ENCODE measurements at regions not wholly inside any gene's neighbourhood (a gene's known extent, or its start where the extent isn't known, plus 50 kb on each side); places are given as distances from the start of the nearest gene placed in this dataset.
"Not testable (repeated sequence)": the region's sequence is repeated elsewhere in the genome, so short reads cannot be mapped to it uniquely, and the experiment has no call there.

DNA sequence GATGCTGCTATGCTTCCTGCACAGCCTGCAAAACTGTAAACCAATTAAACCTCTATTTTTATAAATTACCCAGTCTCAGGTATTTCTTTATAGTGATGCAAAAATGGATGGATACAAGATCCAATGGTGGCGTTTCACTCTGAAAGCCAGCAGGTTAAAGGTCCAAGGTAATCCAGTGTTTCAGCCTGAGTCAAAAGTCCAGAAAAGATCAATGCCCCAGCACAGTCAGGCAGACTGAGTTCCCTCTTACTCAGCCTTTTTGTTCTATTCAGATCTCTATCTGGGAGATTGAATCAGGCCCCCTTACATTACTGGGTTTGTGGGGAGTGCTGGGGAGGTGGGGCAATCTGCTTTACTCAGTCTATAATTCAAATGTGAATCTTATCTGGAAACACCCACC is 464.5 kb downstream of the GXYLT1 start:
- no peaks in the 10 kb centered on the region for H3K4me1 Mint-ChIP-seq
- H3K27ac Mint-ChIP-seq: no peak overlapping the region

DNA sequence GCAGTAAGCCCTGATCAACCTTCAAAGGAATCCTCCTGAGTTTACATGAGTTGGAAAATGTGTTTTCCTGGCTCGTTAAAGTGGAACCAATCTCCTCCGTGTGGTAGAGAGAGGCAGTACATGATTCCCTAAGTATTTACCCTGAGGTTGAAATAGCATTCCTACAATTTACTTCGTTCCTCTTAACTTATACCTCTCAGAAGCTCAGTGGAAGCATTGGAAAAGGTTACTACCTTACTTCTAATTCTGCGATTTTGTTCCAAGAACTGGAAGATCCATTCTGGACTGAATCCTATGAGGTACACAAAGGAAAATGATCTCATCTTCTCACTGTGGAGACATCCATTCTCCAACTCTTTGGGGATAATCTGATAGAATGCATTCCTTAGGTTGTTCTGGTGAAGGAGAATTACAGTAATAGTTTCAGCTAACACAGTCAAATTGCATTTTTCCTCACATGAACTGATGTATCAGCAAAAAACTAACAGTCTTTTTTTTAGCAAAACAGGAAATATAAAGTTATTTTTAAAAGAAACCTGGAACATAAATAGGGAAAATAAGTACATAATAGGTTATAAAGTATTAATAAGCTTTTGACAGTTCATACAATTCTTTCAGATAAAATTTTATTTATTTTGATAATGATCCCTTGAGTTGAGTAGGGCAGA is 475.6 kb downstream of the PDZRN4 start:
- no peak overlapping the region for H3K4me3 Mint-ChIP-seq
- no peaks in the 10 kb centered on the region for H3K4me1 Mint-ChIP-seq
- peaks cover 9% of the 10 kb centered on the region for H3K9me3 Mint-ChIP-seq
- H3K36me3 Mint-ChIP-seq: no peaks in the 10 kb centered on the region
- H3K27ac Mint-ChIP-seq: no peak overlapping the region
- no peaks in the 10 kb centered on the region for H3K27me3 Mint-ChIP-seq

More for the DNA sequence above, 464.5 kb downstream of the GXYLT1 start:
- peaks cover 2% of the 10 kb centered on the region for H3K27me3 Mint-ChIP-seq
- no peak overlapping the region for H3K4me3 Mint-ChIP-seq
- no peaks in the 10 kb centered on the region for H3K36me3 Mint-ChIP-seq
- H3K9me3 Mint-ChIP-seq: no peaks in the 10 kb centered on the region

DNA sequence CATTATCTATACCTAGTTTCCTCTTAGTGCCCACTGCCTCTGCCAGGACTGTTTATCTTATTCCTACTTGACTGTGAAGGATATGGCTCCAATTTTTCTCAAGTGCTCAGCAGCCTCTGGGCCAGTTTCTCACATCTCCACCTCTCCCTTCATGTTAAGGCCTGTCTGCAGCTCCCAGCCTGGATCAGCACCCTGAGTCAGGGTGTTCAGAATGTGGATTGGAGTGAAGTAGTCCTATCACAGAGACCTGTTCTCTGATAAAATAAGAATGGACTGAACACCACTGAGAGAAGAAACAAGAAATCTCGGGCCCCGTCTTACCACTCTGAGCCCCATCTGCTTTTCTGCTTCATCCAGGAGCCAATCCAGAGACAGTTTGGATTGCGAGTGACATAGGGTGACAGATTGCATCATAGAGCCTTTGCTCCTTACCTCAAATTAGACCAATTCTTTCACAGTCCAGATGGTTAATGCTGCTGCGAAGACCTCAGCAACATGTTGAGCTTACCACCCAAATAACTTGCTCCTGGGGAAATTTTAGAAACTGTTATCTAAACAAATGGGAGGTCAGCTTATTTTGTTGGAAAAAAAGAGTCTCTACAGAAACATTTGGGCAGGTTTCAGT is 473.1 kb downstream of the PDZRN4 start:
- H3K4me1 Mint-ChIP-seq: no peaks in the 10 kb centered on the region
- no peak overlapping the region for H3K27ac Mint-ChIP-seq
- H3K4me3 Mint-ChIP-seq: no peak overlapping the region
- H3K9me3 Mint-ChIP-seq: peaks cover 9% of the 10 kb centered on the region
- H3K36me3 Mint-ChIP-seq: no peaks in the 10 kb centered on the region
- H3K27me3 Mint-ChIP-seq: peaks cover 1% of the 10 kb centered on the region

DNA sequence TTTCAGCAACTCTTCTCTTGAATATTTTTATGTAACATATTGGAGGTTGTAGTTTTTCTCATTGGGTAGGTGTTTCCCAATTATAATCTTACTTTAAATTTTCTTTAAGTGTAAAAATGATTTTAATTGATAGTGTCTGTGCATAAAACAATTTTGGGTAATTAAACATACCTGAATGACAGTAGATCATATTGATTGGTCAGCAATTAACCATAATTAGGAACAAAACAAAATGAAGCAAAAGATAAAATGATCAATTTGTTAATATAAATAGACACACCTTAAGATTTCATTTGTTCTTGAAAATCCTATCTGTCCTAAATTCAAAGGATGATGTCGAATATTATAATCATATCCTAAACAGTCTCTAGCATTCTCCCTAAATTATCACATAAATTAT is 468.3 kb downstream of the PDZRN4 start:
- Mint-ChIP-seq H3K9me3 (peaks cover 9% of the 10 kb centered on the region), H3K36me3 (no peaks in the 10 kb centered on the region), H3K27me3 (peaks cover 1% of the 10 kb centered on the region), H3K27ac (no peak overlapping the region), H3K4me1 (no peaks in the 10 kb centered on the region), H3K4me3 (no peak overlapping the region)

DNA sequence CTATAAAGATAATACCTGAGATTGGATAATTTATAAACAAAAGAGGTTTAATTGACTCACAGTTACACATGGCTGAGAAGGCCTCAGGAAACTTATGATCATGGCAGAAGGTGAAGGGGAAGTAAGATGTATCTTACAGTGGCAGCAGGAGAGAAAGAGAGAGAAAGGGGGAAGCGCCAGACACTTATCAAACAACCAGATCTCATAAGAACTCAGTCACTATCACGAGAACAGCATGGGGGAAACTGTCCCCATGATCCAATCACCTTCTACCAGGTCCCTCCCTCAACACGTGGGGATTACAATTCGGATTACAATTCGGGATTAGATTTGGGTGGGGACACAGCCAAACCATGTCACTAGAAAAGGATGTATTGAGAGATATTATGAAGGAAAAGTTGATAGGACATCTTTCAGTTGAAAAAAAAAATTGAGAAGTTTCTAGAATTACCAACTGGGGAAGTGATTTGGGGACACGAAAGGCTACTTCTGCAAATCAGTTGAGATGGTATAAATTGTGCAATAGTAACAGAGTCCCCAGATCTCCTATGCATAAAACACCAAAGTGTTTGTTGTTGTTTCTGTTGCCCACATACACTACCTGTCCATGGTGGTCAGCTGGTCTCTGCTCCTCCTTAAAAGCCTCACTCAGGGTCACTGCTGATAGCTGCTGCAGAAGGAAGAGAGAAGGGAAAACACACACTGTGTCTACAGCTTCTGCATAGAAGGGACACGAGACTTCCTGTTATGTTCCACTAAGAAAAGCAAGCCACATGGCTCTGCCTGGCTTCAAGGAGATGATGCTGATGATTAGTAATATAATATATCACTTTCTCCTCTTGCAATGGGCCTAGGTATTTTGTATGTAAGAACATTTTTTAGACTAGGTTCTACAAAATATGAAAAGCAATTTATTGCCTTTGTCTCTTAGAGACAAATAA is 465.5 kb downstream of the PDZRN4 start:
- H3K9me3 Mint-ChIP-seq: no peaks in the 10 kb centered on the region
- H3K4me1 Mint-ChIP-seq: no peaks in the 10 kb centered on the region
- no peak overlapping the region for H3K4me3 Mint-ChIP-seq
- peaks cover 1% of the 10 kb centered on the region for H3K27me3 Mint-ChIP-seq
- H3K27ac Mint-ChIP-seq: no peak overlapping the region
- H3K36me3 Mint-ChIP-seq: no peaks in the 10 kb centered on the region

DNA sequence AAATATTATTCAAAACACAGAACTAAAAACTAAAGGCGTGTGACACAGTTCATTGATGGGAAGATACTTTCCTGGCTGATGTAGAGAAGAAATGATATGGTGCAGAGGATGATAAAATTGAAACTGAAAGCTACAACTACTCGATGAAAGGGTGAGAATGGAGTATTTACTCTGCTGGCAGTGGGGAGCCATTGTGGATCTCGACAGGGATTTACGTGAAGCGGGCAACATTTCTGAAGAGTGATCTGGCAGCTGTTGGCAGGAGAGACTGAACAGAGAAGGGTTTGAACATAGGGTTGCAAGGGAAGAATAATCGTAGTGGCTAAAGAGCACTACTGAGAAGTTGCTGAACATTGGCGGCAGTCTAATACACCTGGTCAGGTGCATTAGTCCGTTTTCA is 464.9 kb downstream of the PDZRN4 start:
- Mint-ChIP-seq H3K4me1 (no peaks in the 10 kb centered on the region), H3K4me3 (no peak overlapping the region), H3K27ac (no peak overlapping the region)

DNA sequence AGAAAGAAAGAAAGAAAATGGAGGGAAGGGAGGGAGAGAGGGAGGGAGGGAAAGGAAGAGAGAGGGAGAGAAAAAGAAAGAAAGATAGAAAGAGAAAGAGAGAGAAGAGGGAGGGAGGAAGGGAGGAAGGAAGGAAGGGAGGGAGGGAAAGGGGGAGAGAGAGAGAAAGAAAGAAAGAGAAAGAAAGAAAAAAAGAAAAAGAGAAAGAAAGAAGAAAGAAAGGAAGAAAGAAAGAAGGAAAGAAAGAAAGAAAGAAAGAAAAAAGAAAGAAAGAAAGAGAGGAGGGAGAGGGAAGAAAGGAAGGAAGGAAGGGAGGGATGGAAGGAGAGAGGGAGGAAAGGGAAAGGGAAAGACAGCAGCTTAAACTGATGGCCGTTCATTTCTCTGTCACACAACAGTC is 457.5 kb downstream of the PDZRN4 start:
- Mint-ChIP-seq H3K4me1 (no peaks in the 10 kb centered on the region), H3K27ac (no peak overlapping the region), H3K27me3 (no peaks in the 10 kb centered on the region), H3K9me3 (no peaks in the 10 kb centered on the region), H3K36me3 (no peaks in the 10 kb centered on the region), H3K4me3 (no peak overlapping the region)

More for the DNA sequence above, 464.9 kb downstream of the PDZRN4 start:
- no peaks in the 10 kb centered on the region for H3K9me3 Mint-ChIP-seq
- no peaks in the 10 kb centered on the region for H3K27me3 Mint-ChIP-seq
- H3K36me3 Mint-ChIP-seq: no peaks in the 10 kb centered on the region

DNA sequence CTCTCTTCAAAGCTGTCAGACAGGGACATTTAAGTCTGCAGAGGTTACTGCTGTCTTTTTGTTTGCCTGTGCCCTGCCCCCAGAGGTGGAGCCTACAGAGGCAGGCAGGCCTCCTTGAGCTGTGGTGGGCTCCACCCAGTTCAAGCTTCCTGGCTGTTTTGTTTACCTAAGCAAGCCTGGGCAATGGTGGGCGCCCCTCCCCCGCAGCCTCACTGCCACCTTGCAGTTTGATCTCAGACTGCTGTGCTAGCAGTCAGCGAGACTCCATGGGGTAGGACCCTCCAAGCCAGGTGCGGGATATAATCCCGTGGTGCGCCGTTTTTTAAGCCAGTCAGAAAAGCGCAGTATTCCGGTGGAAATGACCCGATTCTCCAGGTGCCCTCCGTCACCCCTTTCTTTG is 454.7 kb downstream of the PDZRN4 start:
- H3K27me3 Mint-ChIP-seq, H3K4me1 Mint-ChIP-seq, H3K36me3 Mint-ChIP-seq, H3K4me3 Mint-ChIP-seq, H3K27ac Mint-ChIP-seq, H3K9me3 Mint-ChIP-seq: not testable (repeated sequence)

DNA sequence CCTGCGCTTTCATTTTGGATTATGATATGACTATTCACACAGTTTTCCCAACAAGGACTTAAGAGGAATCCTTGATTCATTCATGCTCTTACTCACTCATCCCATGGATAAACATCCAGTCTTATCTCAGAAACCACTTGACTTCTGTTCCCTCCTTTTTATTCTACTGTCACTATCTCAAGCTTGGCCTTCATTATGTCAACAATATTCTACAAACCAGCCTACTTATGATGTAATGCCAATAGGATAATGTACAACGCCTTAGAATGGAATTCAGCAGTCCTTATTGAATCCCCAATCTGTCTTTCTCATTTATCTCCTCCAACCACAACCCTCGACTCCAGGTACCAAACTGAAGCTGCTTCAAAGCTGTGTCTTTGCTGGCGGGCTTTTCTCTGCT is 448.5 kb downstream of the PDZRN4 start:
- H3K9me3 Mint-ChIP-seq: peaks cover 9% of the 10 kb centered on the region
- no peaks in the 10 kb centered on the region for H3K27me3 Mint-ChIP-seq
- H3K27ac Mint-ChIP-seq: no peak overlapping the region
- no peaks in the 10 kb centered on the region for H3K36me3 Mint-ChIP-seq
- H3K4me3 Mint-ChIP-seq: no peak overlapping the region
- H3K4me1 Mint-ChIP-seq: no peaks in the 10 kb centered on the region

DNA sequence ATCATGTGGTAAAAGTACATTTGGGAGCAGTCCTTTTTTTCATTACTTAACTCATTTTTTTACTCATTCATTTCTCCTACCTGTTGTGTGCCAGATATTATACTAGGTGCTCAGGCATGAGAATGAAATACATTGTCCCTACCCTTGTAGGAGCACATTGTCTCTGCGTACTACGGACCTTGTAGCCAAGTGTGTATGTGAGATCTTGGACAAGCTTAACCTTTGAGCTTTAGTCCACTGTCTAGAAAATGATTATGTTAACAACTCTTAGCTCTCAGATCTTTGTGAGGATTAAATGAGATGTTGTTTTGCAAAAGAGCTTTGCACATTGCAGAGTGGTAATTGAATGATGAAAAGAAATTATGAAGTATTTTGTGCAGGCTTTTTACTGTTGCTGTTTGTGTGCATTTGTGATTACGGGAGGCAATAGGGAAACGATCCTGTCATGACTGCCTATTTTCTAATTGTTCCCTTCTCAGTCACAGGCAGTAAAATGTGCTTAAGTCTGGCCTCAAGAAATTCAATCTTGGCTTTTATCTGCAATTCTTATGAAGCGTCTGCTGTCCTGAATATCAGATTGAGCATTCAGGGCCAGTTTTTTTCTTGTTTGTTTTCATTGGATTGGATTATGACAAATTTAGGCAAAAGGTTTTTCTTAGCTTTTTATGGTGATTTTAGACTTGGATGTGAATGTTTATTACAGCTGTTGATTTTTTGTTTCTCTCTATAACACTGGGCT is 447.7 kb downstream of the PDZRN4 start:
- H3K27me3 Mint-ChIP-seq: no peaks in the 10 kb centered on the region
- H3K27ac Mint-ChIP-seq: no peak overlapping the region
- H3K4me3 Mint-ChIP-seq: no peak overlapping the region
- H3K36me3 Mint-ChIP-seq: no peaks in the 10 kb centered on the region
- no peaks in the 10 kb centered on the region for H3K4me1 Mint-ChIP-seq
- peaks cover 9% of the 10 kb centered on the region for H3K9me3 Mint-ChIP-seq

DNA sequence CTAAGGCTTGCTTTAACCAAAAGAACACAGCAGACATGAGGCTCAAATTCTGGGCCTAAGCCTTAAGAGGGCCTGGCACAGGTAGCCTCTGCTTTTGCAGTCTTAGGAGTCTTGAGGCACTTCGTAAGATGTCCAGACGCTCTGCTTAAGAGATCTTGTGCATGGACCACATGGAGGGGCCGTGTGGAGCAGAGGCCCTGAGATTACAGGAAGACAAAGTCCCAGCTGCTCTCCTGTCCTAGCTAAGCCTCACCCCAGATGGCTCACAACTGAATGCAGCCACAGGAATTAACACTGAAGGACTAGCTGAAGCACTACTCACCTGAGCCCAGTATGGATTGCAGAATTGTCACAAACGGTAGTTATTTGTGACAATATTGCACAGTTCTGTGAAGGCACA is 446.0 kb downstream of the PDZRN4 start:
- no peaks in the 10 kb centered on the region for H3K27me3 Mint-ChIP-seq
- peaks cover 9% of the 10 kb centered on the region for H3K9me3 Mint-ChIP-seq
- H3K4me1 Mint-ChIP-seq: no peaks in the 10 kb centered on the region
- H3K36me3 Mint-ChIP-seq: no peaks in the 10 kb centered on the region
- no peak overlapping the region for H3K4me3 Mint-ChIP-seq
- H3K27ac Mint-ChIP-seq: no peak overlapping the region

DNA sequence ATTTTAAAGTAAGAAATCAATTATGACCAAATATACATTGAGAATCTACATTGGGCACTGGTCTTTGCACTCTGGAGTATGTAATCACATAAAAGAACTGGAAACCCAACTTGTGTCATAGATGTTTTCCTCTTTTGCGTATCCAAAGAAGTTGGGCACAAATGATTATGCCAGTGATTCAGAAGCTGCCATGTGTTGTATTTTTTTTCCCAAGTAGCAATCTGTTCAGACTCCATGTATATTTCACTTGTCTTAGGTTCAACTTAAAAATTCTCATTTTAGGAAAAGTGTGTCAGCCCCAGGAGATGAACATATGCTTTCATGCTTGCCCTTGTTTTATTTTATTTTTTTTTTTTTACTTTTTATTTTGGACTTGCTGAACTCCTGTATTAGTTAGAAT is 441.5 kb downstream of the PDZRN4 start:
- peaks cover 16% of the 10 kb centered on the region for H3K9me3 Mint-ChIP-seq
- H3K4me1 Mint-ChIP-seq: no peaks in the 10 kb centered on the region
- H3K36me3 Mint-ChIP-seq: no peaks in the 10 kb centered on the region
- H3K4me3 Mint-ChIP-seq: no peak overlapping the region
- H3K27me3 Mint-ChIP-seq: no peaks in the 10 kb centered on the region
- H3K27ac Mint-ChIP-seq: no peak overlapping the region

DNA sequence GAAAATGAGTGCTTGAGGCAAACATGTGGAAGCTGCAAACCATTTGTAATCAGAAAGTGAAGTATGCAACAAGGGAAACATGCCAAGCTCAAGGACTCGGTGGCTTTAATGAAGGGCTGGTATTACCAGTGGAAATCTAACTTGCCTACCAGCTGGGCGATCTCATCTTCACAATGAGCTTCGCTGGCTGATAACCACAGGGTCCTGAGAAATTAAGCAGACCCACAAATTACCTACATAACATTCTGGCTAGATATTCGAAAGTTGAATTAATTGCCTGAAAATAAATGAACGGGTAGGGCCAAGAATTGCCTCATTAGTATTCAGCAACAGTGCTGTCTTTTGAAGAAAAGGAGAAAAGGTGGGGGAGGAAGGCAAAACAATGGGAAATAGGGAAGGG is 439.4 kb downstream of the PDZRN4 start:
- H3K27ac Mint-ChIP-seq: no peak overlapping the region
- no peaks in the 10 kb centered on the region for H3K4me1 Mint-ChIP-seq
- H3K9me3 Mint-ChIP-seq: peaks cover 9% of the 10 kb centered on the region
- H3K36me3 Mint-ChIP-seq: no peaks in the 10 kb centered on the region
- no peak overlapping the region for H3K4me3 Mint-ChIP-seq
- no peaks in the 10 kb centered on the region for H3K27me3 Mint-ChIP-seq

DNA sequence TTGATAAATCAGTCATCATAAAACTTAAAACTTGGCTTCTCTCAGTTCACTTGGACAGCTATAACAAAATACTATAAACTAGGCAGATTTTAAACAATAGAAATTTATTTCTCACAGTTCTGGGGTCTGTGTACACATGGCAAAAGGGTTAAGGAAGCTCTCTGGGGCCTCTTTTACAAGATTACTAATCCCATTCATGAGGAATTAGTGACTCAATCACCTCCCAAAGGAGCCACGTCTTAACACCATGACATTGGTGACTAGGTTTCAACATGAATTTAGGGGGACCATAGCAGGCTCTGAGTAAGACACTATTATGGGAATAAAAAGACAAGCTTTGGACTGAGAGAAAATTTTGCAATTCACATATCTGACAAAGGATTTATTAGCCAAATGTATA is 436.5 kb downstream of the PDZRN4 start:
- H3K27me3 Mint-ChIP-seq: no peaks in the 10 kb centered on the region
- peaks cover 7% of the 10 kb centered on the region for H3K9me3 Mint-ChIP-seq
- H3K4me3 Mint-ChIP-seq: no peak overlapping the region
- no peaks in the 10 kb centered on the region for H3K36me3 Mint-ChIP-seq
- H3K4me1 Mint-ChIP-seq: no peaks in the 10 kb centered on the region
- H3K27ac Mint-ChIP-seq: no peak overlapping the region

All from activated naive CD4-positive, alpha-beta T cell treated with anti-CD3 and anti-CD28 coated beads, Interleukin-2, amount 50 U/mL, for 24 hours (primary cell).